HepG2 (cell line): ENCODE measurements at regions not wholly inside any gene's neighbourhood (a gene's known extent, or its start where the extent isn't known, plus 50 kb on each side); places are given as distances from the start of the nearest gene placed in this dataset.

ENCODE experiments used
- ATAC-seq: fragments of 200-7000 bp; cut with Tn5 transposase; 3 replicates; pipeline ENCODE4 v1.9.1; 2020; ENCODE audit warnings: mild to moderate bottlenecking, moderate library complexity
- BruUV-seq: library from RNA; stranded (reverse); fragments of 400-500 nt; replicated peaks from 2 replicates; lab custom pipeline; 2021; lab: Mats Ljungman, UMichigan
- CTCF ChIA-PET: fragments of 300-600 bp; formaldehyde crosslinking; extraction: SDS; loops from one replicate; lab custom pipeline; 2021; ENCODE audit warnings: low total read pairs, inconsistent platforms, low intra/inter-chr PET ratio; lab: Yijun Ruan, JAX
- POLR2A ChIA-PET: fragments of 350-600 bp; sonication (Branson Sonifier 250); formaldehyde crosslinking; loops from one replicate; lab custom pipeline; 2020; ENCODE audit warnings: antibody characterized with exemption, inconsistent platforms; lab: Yijun Ruan, JAX
- DNase-seq: peaks from one replicate; pipeline ENCODE4 v3.0.0-alpha.2; 2015; ENCODE audit warnings: low spot score
- FAIRE-seq: peaks from 3 replicates; lab custom pipeline; 2011; peaks lifted over from hg19 to GRCh38; lab: Jason Lieb, UNC
- H2AFZ ChIP-seq: one replicate; pipeline ENCODE4 v1.6.1; 2011; ENCODE audit warnings: low read length, inconsistent platforms
- H3K27ac ChIP-seq: fragments of 300-600 bp; 3 replicates; pipeline ENCODE4 v1.8.0; 2011; ENCODE audit warnings: mixed run types, mild to moderate bottlenecking, mixed read lengths, low read length, inconsistent platforms; ENCODE audit not compliant: insufficient read depth; ENCODE audit errors: extremely low read length
- H3K27me3 ChIP-seq, 2 experiments: fragments of 200-600 bp in 1 of 2; 2 replicates in 1 of 2; 3 replicates in 1 of 2; pipeline versions ENCODE4 v1.6.0 to v1.8.0; 2011; ENCODE audit warnings: low read length in 2 of 2, mild to moderate bottlenecking in 2 of 2, moderate library complexity in 2 of 2, inconsistent platforms in 1 of 2; ENCODE audit not compliant: insufficient read depth in 2 of 2, control insufficient read depth in 1 of 2
- H3K36me3 ChIP-seq, 2 experiments: fragments of 200-600 bp in 1 of 2; replicated peaks in 1 of 2; 2 replicates in 1 of 2; 3 replicates in 1 of 2; pipeline versions ENCODE4 v1.5.1 to v1.8.0; 2011; ENCODE audit warnings: low read length in 2 of 2, inconsistent platforms in 1 of 2; ENCODE audit not compliant: insufficient read depth in 2 of 2, control insufficient read depth in 1 of 2
- H3K4me1 ChIP-seq: 2 replicates; pipeline ENCODE4 v1.5.1; 2012; ENCODE audit warnings: low read length, inconsistent platforms; ENCODE audit not compliant: insufficient read depth
- H3K4me2 ChIP-seq: 2 replicates; pipeline ENCODE4 v1.6.0; 2011; ENCODE audit warnings: low read depth, low read length, inconsistent platforms
- H3K4me3 ChIP-seq, 3 experiments: fragments of 200-600 bp in 1 of 3; sonication (generic), shearing (Covaris generic) in 1 of 3; replicated peaks in 1 of 3; 2 replicates each; pipeline ENCODE4 v1.5.1; 2011 to 2016; ENCODE audit warnings: low read length in 3 of 3, inconsistent platforms in 2 of 3, low read depth in 2 of 3, mild to moderate bottlenecking in 2 of 3, control low read depth in 1 of 3, mixed read lengths in 1 of 3; ENCODE audit not compliant: insufficient read depth in 1 of 3
- H3K79me2 ChIP-seq: one replicate; pipeline ENCODE4 v1.6.1; 2011; ENCODE audit warnings: low read length, inconsistent platforms; ENCODE audit not compliant: insufficient read depth
- H3K9ac ChIP-seq: 2 replicates; pipeline ENCODE4 v1.6.0; 2011; ENCODE audit warnings: mild to moderate bottlenecking, low read depth, low read length, inconsistent platforms; ENCODE audit not compliant: insufficient read depth
- H3K9me3 ChIP-seq: 2 replicates; pipeline ENCODE4 v1.5.1; 2012; ENCODE audit warnings: mild to moderate bottlenecking, low read length
- H4K20me1 ChIP-seq: 2 replicates; pipeline ENCODE4 v1.6.0; 2011; ENCODE audit warnings: inconsistent platforms, mild to moderate bottlenecking, low read length, moderate library complexity; ENCODE audit not compliant: insufficient read depth
- EED ChIP-seq: sonication (generic); formaldehyde crosslinking; IDR thresholded peaks from 2 replicates; pipeline ENCODE4 v1.5.0; 2020; ENCODE audit warnings: mild to moderate bottlenecking, missing genetic modification reagents
- MTA3 ChIP-seq: sonication (generic); formaldehyde crosslinking; IDR thresholded peaks from 2 replicates; pipeline ENCODE4 v1.4.0; 2020; ENCODE audit warnings: missing genetic modification reagents
- MTF2 ChIP-seq: sonication (generic); formaldehyde crosslinking; IDR thresholded peaks from 2 replicates; pipeline ENCODE4 v1.5.0; 2020; ENCODE audit warnings: missing genetic modification reagents, borderline replicate concordance
- PAWR ChIP-seq: sonication (generic); formaldehyde crosslinking; IDR thresholded peaks from 2 replicates; pipeline ENCODE4 v1.4.0; 2020; ENCODE audit warnings: missing genetic modification reagents, mild to moderate bottlenecking, borderline replicate concordance
- ZNF441 ChIP-seq: sonication (generic); formaldehyde crosslinking; IDR thresholded peaks from 2 replicates; pipeline ENCODE4 v1.7.0; 2021; ENCODE audit warnings: missing genetic modification reagents, borderline replicate concordance
- ZNF75D ChIP-seq: sonication (generic); formaldehyde crosslinking; IDR thresholded peaks from 2 replicates; pipeline ENCODE4 v1.8.1; 2023; ENCODE audit warnings: missing genetic modification reagents, mild to moderate bottlenecking, borderline replicate concordance
- WGBS: methylation state at CpG from one replicate; pipeline ENCODE4 v1.1.6; 2017; ENCODE audit warnings: low lambda C conversion rate; 5-methylcytosine and 5-hydroxymethylcytosine counted together
- in situ Hi-C: cut with HindIII; loops from 2 replicates; pipeline ENCODE4 v1.10.0; 2017; ENCODE audit warnings: low pct_unique_long_range_greater_than_20kb; ENCODE audit not compliant: extremely low pct_ligation_motif_present
- intact Hi-C: fragments of 100-400 bp; cut with micrococcal nuclease; formaldehyde crosslinking; loops from one replicate; pipeline ENCODE4 v1.10.0; 2022; ENCODE audit not compliant: unreplicated experiment
- TF ChIP-seq, protein P1 (sequence below): sonication (generic); formaldehyde crosslinking; IDR thresholded peaks from 2 replicates; pipeline ENCODE4 v1.4.0; 2020; ENCODE audit warnings: mild to moderate bottlenecking, missing genetic modification reagents
- TF ChIP-seq, protein P2 (sequence below): sonication (generic); formaldehyde crosslinking; IDR thresholded peaks from 2 replicates; pipeline ENCODE4 v1.4.0; 2020; ENCODE audit warnings: missing genetic modification reagents

DNA sequence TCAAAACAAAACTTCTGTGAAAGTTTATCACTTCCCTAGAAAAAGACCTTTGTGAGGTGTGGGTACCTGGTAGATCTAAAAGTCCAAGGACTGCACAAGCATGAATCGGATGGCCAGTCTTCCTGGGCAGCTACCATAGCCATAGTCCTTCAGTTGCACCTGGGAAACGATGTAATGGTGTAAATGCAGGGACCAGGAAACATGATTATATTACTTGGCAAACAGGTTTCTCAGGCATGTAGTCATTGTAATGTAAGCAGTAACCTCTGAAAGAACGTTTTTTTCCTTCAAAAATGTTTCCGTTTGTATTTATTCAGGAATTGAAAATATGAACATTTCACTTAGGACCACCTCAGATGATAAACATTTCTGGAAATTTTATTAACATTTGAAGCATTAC, 433.4 kb downstream of the DTWD2 start:
- ChIA-PET POLR2A (no interaction called here), CTCF (no interaction called here)
- no peaks in the 10 kb centered on the region for H3K79me2 ChIP-seq
- in situ Hi-C loops = no loop called here
- H3K4me2 ChIP-seq = no peak overlapping the region
- intact Hi-C loops = no loop called here
- no peak for DNase-seq
- H3K27me3 ChIP-seq = no peaks in the 10 kb centered on the region; a peak in 1 of 5 replicates
- no peak overlapping the region for H3K27ac ChIP-seq
- no TSS peak for BruUV-seq
- no peak overlapping the region for H2AFZ ChIP-seq
- no peaks in the 10 kb centered on the region for H4K20me1 ChIP-seq
- no peak for ATAC-seq
- no peaks in the 10 kb centered on the region for H3K9me3 ChIP-seq
- no peaks in the 10 kb centered on the region for H3K36me3 ChIP-seq
- TF ChIP-seq, protein P1, sequence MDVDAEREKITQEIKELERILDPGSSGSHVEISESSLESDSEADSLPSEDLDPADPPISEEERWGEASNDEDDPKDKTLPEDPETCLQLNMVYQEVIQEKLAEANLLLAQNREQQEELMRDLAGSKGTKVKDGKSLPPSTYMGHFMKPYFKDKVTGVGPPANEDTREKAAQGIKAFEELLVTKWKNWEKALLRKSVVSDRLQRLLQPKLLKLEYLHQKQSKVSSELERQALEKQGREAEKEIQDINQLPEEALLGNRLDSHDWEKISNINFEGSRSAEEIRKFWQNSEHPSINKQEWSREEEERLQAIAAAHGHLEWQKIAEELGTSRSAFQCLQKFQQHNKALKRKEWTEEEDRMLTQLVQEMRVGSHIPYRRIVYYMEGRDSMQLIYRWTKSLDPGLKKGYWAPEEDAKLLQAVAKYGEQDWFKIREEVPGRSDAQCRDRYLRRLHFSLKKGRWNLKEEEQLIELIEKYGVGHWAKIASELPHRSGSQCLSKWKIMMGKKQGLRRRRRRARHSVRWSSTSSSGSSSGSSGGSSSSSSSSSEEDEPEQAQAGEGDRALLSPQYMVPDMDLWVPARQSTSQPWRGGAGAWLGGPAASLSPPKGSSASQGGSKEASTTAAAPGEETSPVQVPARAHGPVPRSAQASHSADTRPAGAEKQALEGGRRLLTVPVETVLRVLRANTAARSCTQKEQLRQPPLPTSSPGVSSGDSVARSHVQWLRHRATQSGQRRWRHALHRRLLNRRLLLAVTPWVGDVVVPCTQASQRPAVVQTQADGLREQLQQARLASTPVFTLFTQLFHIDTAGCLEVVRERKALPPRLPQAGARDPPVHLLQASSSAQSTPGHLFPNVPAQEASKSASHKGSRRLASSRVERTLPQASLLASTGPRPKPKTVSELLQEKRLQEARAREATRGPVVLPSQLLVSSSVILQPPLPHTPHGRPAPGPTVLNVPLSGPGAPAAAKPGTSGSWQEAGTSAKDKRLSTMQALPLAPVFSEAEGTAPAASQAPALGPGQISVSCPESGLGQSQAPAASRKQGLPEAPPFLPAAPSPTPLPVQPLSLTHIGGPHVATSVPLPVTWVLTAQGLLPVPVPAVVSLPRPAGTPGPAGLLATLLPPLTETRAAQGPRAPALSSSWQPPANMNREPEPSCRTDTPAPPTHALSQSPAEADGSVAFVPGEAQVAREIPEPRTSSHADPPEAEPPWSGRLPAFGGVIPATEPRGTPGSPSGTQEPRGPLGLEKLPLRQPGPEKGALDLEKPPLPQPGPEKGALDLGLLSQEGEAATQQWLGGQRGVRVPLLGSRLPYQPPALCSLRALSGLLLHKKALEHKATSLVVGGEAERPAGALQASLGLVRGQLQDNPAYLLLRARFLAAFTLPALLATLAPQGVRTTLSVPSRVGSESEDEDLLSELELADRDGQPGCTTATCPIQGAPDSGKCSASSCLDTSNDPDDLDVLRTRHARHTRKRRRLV (CRISPR knock-in tag) = no peak
- no peak for TF ChIP-seq PAWR
- no peak for TF ChIP-seq EED (CRISPR knock-in tag)
- TF ChIP-seq ZNF75D (CRISPR knock-in tag) = no peak
- TF ChIP-seq ZNF441 (CRISPR knock-in tag) = no peak
- no peak for TF ChIP-seq MTA3 (CRISPR knock-in tag)
- TF ChIP-seq MTF2 (CRISPR knock-in tag) = no peak
- TF ChIP-seq, protein P2, sequence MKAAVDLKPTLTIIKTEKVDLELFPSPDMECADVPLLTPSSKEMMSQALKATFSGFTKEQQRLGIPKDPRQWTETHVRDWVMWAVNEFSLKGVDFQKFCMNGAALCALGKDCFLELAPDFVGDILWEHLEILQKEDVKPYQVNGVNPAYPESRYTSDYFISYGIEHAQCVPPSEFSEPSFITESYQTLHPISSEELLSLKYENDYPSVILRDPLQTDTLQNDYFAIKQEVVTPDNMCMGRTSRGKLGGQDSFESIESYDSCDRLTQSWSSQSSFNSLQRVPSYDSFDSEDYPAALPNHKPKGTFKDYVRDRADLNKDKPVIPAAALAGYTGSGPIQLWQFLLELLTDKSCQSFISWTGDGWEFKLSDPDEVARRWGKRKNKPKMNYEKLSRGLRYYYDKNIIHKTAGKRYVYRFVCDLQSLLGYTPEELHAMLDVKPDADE (CRISPR knock-in tag) = no peak
- no peaks in the 10 kb centered on the region for H3K4me1 ChIP-seq
- no peak overlapping the region for H3K9ac ChIP-seq
- H3K4me3 ChIP-seq = no peak overlapping the region
- 2% methylated on average over 4 of the region's 4 CpGs for WGBS
- no peak for FAIRE-seq
